Gastroesophageal sphincter (tissue), 3 donors: ENCODE measurements at regions not wholly inside any gene's neighbourhood (a gene's known extent, or its start where the extent isn't known, plus 50 kb on each side); places are given as distances from the start of the nearest gene placed in this dataset.

Source experiments
- EP300 ChIP-seq: sonication (generic); formaldehyde crosslinking; IDR thresholded peaks from one replicate; pipeline ENCODE4 v1.6.1; 2017; ENCODE audit warnings: antibody characterized with exemption, mild to moderate bottlenecking
- POLR2A ChIP-seq, 2 donors: fragments of 450-650 bp; IDR thresholded peaks; one replicate each; pipeline ENCODE4 v1.6.1; 2017; ENCODE audit warnings: antibody characterized with exemption in 2 of 2, mild to moderate bottlenecking in 2 of 2, moderate library complexity in 1 of 2
- TF ChIP-seq, protein P1 (sequence below), 4 experiments: fragments of 200-600 bp in 2 of 4; fragments of 450-650 bp in 2 of 4; sonication (generic) in 1 of 4; IDR thresholded peaks; one replicate each; pipeline ENCODE4 v1.5.1; 2017 to 2019; ENCODE audit warnings: antibody characterized with exemption in 4 of 4, mild to moderate bottlenecking in 2 of 4, moderate library complexity in 2 of 4

DNA sequence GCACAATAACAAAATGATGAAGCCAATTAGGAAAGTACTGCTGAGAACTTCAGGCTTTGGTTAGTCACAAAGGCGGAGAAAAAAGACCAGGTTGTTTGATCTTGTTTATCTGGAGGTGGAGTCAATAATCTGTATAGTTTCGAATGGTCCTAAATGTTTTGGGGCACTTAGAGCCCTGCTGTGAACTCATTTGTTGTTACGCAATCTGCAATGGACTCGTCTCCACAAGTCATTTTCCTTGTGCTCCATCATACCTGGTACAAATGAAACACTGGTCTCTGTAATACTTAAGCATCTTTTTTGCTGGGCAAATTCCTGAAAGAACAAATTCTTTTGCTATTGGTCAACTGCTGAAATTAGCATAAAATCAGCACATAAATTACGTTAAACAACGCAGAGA is 430.5 kb downstream of the GATA3 start:
- TF ChIP-seq, protein P1, sequence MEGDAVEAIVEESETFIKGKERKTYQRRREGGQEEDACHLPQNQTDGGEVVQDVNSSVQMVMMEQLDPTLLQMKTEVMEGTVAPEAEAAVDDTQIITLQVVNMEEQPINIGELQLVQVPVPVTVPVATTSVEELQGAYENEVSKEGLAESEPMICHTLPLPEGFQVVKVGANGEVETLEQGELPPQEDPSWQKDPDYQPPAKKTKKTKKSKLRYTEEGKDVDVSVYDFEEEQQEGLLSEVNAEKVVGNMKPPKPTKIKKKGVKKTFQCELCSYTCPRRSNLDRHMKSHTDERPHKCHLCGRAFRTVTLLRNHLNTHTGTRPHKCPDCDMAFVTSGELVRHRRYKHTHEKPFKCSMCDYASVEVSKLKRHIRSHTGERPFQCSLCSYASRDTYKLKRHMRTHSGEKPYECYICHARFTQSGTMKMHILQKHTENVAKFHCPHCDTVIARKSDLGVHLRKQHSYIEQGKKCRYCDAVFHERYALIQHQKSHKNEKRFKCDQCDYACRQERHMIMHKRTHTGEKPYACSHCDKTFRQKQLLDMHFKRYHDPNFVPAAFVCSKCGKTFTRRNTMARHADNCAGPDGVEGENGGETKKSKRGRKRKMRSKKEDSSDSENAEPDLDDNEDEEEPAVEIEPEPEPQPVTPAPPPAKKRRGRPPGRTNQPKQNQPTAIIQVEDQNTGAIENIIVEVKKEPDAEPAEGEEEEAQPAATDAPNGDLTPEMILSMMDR (IDR thresholded peaks at IDR 0.05), result no peak
- TF ChIP-seq POLR2A (IDR thresholded peaks at IDR 0.05) (no peak), EP300 (no peak)
